Caco-2 (cell line): ENCODE measurements at regions not wholly inside any gene's neighbourhood (a gene's known extent, or its start where the extent isn't known, plus 50 kb on each side); places are given as distances from the start of the nearest gene placed in this dataset.

Experiments used
- BruUV-seq: library from RNA; stranded (reverse); fragments of 400-500 nt; replicated peaks from 2 replicates; lab custom pipeline; 2021; lab: Mats Ljungman, UMichigan
- CTCF ChIA-PET: fragments of 300-600 bp; sonication (Branson Sonifier 250); formaldehyde crosslinking; loops from one replicate; lab custom pipeline; 2022; ENCODE audit warnings: antibody characterized with exemption; lab: Charles Lee
- POLR2A ChIA-PET: fragments of 300-600 bp; sonication (Branson Sonifier 250); formaldehyde crosslinking; loops from one replicate; lab custom pipeline; 2022; ENCODE audit warnings: antibody characterized with exemption; lab: Charles Lee
- DNase-seq, 2 experiments: peaks; one replicate each; pipeline versions ENCODE4 v3.0.0 to v3.0.0-alpha.2; 2020 to 2022
- H3K27me3 ChIP-seq: replicated peaks from 2 replicates; pipeline ENCODE4 v1.6.0; 2011; ENCODE audit warnings: low read length; ENCODE audit not compliant: control insufficient read depth, insufficient read depth
- H3K36me3 ChIP-seq: 2 replicates; pipeline ENCODE4 v1.5.1; 2011; ENCODE audit warnings: low read length; ENCODE audit not compliant: control insufficient read depth, insufficient read depth
- H3K4me1 ChIP-seq: fragments of 250-450 bp; sonication (Bioruptor Pico); 2 replicates; pipeline ENCODE4 v1.5.1; 2020; ENCODE audit warnings: mild to moderate bottlenecking
- H3K4me3 ChIP-seq: 2 replicates; pipeline ENCODE4 v1.5.1; 2011; ENCODE audit warnings: low read depth, mild to moderate bottlenecking, control low read depth, low read length
- H3K9me3 ChIP-seq: fragments of 250-450 bp; sonication (Bioruptor Pico); 2 replicates; pipeline ENCODE4 v1.5.1; 2020; ENCODE audit warnings: mild to moderate bottlenecking, moderate library complexity
- H3K27ac Mint-ChIP-seq: one replicate; pipeline ENCODE4 v1.8.0; 2022; ENCODE audit warnings: mixed read lengths; ENCODE audit not compliant: unreplicated experiment
- H3K27me3 Mint-ChIP-seq: one replicate; pipeline ENCODE4 v1.8.0; 2022; ENCODE audit warnings: mixed read lengths; ENCODE audit not compliant: insufficient read depth, unreplicated experiment
- H3K36me3 Mint-ChIP-seq: one replicate; pipeline ENCODE4 v1.8.0; 2022; ENCODE audit warnings: mild to moderate bottlenecking, mixed read lengths; ENCODE audit not compliant: insufficient read depth, unreplicated experiment
- H3K4me1 Mint-ChIP-seq: one replicate; pipeline ENCODE4 v1.8.0; 2022; ENCODE audit warnings: low read depth, mixed read lengths; ENCODE audit not compliant: unreplicated experiment
- H3K4me3 Mint-ChIP-seq: one replicate; pipeline ENCODE4 v1.8.0; 2022; ENCODE audit warnings: mild to moderate bottlenecking, moderate library complexity, mixed read lengths; ENCODE audit not compliant: unreplicated experiment
- H3K9me3 Mint-ChIP-seq: one replicate; pipeline ENCODE4 v1.8.0; 2022; ENCODE audit warnings: mixed read lengths; ENCODE audit not compliant: unreplicated experiment
- intact Hi-C: fragments of 100-400 bp; cut with micrococcal nuclease; formaldehyde crosslinking; loops from one replicate; pipeline ENCODE4 v1.10.0; 2022; ENCODE audit not compliant: unreplicated experiment
- TF ChIP-seq, protein P1 (sequence below), 2 experiments: fragments of 200-600 bp in 1 of 2; IDR thresholded peaks; 1 replicate in 1 of 2; 2 replicates in 1 of 2; pipeline versions ENCODE4 v1.5.1 to v1.8.0; 2011 to 2022; ENCODE audit warnings: antibody characterized with exemption in 1 of 2, control low read depth in 1 of 2, inconsistent platforms in 1 of 2, low read depth in 1 of 2, low read length in 1 of 2, mild to moderate bottlenecking in 1 of 2, moderate library complexity in 1 of 2; ENCODE audit not compliant: insufficient read depth in 1 of 2, severe bottlenecking in 1 of 2, unreplicated experiment in 1 of 2

DNA sequence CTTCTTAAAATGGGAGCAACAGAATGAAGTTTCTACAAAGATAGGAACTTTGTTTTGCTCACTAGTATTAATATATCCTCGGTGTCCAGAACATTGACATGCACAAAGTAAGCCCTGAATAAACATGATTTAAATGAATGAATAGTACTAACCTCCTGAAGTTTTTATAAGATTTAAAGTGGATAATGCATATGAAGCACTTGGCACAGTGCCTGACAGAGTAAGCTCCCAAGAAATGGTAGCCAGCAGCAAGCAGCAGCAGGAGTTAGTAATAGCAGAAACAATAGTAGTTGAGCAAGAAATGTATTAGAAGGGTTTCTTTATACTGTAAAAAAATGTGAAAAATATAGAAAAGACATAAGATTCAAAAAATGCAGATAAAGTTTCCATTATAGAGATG is 258.1 kb upstream of the C1orf87 start:
- Histone ChIP-seq H3K27me3 (no peaks in the 10 kb centered on the region), H3K36me3 (no peaks in the 10 kb centered on the region), H3K4me1 (no peaks in the 10 kb centered on the region), H3K9me3 (no peaks in the 10 kb centered on the region), H3K4me3 (no peak overlapping the region)
- Mint-ChIP-seq H3K4me1 (no peaks in the 10 kb centered on the region), H3K9me3 (peaks cover 4% of the 10 kb centered on the region), H3K4me3 (no peak overlapping the region), H3K27me3 (peaks cover 3% of the 10 kb centered on the region), H3K36me3 (no peaks in the 10 kb centered on the region), H3K27ac (no peak overlapping the region)
- POLR2A ChIA-PET = no interaction called here
- intact Hi-C loops = no loop called here
- CTCF ChIA-PET = no interaction called here
- no TSS peak for BruUV-seq
- TF ChIP-seq, protein P1, sequence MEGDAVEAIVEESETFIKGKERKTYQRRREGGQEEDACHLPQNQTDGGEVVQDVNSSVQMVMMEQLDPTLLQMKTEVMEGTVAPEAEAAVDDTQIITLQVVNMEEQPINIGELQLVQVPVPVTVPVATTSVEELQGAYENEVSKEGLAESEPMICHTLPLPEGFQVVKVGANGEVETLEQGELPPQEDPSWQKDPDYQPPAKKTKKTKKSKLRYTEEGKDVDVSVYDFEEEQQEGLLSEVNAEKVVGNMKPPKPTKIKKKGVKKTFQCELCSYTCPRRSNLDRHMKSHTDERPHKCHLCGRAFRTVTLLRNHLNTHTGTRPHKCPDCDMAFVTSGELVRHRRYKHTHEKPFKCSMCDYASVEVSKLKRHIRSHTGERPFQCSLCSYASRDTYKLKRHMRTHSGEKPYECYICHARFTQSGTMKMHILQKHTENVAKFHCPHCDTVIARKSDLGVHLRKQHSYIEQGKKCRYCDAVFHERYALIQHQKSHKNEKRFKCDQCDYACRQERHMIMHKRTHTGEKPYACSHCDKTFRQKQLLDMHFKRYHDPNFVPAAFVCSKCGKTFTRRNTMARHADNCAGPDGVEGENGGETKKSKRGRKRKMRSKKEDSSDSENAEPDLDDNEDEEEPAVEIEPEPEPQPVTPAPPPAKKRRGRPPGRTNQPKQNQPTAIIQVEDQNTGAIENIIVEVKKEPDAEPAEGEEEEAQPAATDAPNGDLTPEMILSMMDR (IDR thresholded peaks at IDR 0.05; ENCODE audit: insufficient read depth in 1 of 2, low read depth in 1 of 2, low read length in 1 of 2, severe bottlenecking in 1 of 2, unreplicated experiment in 1 of 2) = no peak
- no peak for DNase-seq

DNA sequence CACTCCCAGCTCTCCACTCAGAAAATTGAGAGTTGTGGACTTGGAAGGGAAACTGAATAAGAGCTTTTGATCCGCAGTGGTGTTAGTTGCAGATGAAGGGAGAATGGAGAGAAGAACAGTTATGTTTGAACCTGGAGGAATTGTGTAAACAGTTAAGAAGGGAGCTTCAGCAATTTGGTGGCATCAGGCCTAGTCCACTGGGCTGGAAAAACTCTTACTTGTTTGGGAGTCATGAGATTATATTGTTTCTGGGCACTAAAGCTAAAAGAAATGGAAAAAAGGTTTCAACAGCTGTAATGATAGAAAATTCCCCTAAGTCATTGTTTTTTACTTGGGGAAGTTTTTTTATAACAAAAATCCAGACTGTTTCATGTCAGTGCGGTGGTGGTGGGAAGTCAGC is 256.1 kb upstream of the C1orf87 start:
- Mint-ChIP-seq H3K27ac (no peak overlapping the region), H3K4me1 (no peaks in the 10 kb centered on the region), H3K9me3 (peaks cover 12% of the 10 kb centered on the region), H3K36me3 (no peaks in the 10 kb centered on the region), H3K4me3 (no peak overlapping the region), H3K27me3 (peaks cover 10% of the 10 kb centered on the region)
- H3K36me3 ChIP-seq = no peaks in the 10 kb centered on the region
- CTCF ChIA-PET = no interaction called here
- POLR2A ChIA-PET = no interaction called here
- no peaks in the 10 kb centered on the region for H3K27me3 ChIP-seq
- intact Hi-C loops = no loop called here
- DNase-seq = no peak
- no peaks in the 10 kb centered on the region for H3K4me1 ChIP-seq
- TF ChIP-seq, protein P1 (IDR thresholded peaks at IDR 0.05; ENCODE audit: insufficient read depth in 1 of 2, low read depth in 1 of 2, low read length in 1 of 2, severe bottlenecking in 1 of 2, unreplicated experiment in 1 of 2) = no peak
- no peaks in the 10 kb centered on the region for H3K9me3 ChIP-seq
- no TSS peak for BruUV-seq
- H3K4me3 ChIP-seq = no peak overlapping the region

DNA sequence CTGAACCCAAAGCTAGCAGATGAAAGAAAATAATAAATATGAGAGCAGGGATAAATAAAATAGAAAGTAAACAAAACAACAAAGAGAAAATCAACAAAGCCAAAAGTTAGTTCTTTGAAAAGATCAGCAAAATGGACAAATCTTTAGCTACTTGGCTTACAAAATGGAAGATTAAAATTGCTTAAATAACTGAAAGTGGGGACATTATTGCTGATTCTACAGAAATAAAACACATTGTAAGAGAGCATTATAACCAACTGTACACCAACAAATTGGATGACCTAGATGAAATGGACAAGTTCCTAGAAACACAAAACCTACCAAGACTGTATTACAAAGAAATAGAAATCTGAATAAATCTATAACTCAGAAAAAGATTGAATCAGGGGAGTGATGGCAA is 238.3 kb upstream of the C1orf87 start:
- no peaks in the 10 kb centered on the region for H3K9me3 ChIP-seq
- DNase-seq = no peak
- H3K27me3 ChIP-seq = no peaks in the 10 kb centered on the region

More for the DNA sequence above, 238.3 kb upstream of the C1orf87 start:
- POLR2A ChIA-PET = no interaction called here
- H3K36me3 Mint-ChIP-seq = no peaks in the 10 kb centered on the region
- BruUV-seq = no TSS peak
- TF ChIP-seq, protein P1 (IDR thresholded peaks at IDR 0.05; ENCODE audit: insufficient read depth in 1 of 2, low read depth in 1 of 2, low read length in 1 of 2, severe bottlenecking in 1 of 2, unreplicated experiment in 1 of 2) = no peak
- CTCF ChIA-PET = no interaction called here
- peaks cover 4% of the 10 kb centered on the region for H3K27me3 Mint-ChIP-seq
- Histone ChIP-seq H3K4me1 (no peaks in the 10 kb centered on the region), H3K36me3 (no peaks in the 10 kb centered on the region), H3K4me3 (no peak overlapping the region)
- no peaks in the 10 kb centered on the region for H3K4me1 Mint-ChIP-seq
- no peaks in the 10 kb centered on the region for H3K9me3 Mint-ChIP-seq
- intact Hi-C loops = no loop called here
- no peak overlapping the region for H3K4me3 Mint-ChIP-seq
- no peak overlapping the region for H3K27ac Mint-ChIP-seq
